ENCODE measurements at regions not wholly inside any gene's neighbourhood (a gene's known extent, or its start where the extent isn't known, plus 50 kb on each side); places are given as distances from the start of the nearest gene placed in this dataset.

GRCh38 chr9:111731928-111732327 lies 62.8 kb downstream of the SHOC1 start:
- H3K27me3 ChIP-seq: no peaks in the 10 kb centered on the region
- H3K27ac ChIP-seq: no peak overlapping the region
- peaks cover 0 to 37% (median 9%) of the 10 kb centered on the region in 11 donors for H3K9me3 ChIP-seq
- no peaks in the 10 kb centered on the region for H3K4me1 ChIP-seq
- H3K4me3 ChIP-seq: no peak overlapping the region
- TF ChIP-seq, protein P1, sequence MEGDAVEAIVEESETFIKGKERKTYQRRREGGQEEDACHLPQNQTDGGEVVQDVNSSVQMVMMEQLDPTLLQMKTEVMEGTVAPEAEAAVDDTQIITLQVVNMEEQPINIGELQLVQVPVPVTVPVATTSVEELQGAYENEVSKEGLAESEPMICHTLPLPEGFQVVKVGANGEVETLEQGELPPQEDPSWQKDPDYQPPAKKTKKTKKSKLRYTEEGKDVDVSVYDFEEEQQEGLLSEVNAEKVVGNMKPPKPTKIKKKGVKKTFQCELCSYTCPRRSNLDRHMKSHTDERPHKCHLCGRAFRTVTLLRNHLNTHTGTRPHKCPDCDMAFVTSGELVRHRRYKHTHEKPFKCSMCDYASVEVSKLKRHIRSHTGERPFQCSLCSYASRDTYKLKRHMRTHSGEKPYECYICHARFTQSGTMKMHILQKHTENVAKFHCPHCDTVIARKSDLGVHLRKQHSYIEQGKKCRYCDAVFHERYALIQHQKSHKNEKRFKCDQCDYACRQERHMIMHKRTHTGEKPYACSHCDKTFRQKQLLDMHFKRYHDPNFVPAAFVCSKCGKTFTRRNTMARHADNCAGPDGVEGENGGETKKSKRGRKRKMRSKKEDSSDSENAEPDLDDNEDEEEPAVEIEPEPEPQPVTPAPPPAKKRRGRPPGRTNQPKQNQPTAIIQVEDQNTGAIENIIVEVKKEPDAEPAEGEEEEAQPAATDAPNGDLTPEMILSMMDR (IDR thresholded peaks at IDR 0.05): no peak
- DNase-seq: no peak
- H3K36me3 ChIP-seq: peaks cover 0 to 4% (median 0%) of the 10 kb centered on the region in 9 donors
- no peak for ATAC-seq
- intact Hi-C loops (cut with DNase I): no loop called here

DNA sequence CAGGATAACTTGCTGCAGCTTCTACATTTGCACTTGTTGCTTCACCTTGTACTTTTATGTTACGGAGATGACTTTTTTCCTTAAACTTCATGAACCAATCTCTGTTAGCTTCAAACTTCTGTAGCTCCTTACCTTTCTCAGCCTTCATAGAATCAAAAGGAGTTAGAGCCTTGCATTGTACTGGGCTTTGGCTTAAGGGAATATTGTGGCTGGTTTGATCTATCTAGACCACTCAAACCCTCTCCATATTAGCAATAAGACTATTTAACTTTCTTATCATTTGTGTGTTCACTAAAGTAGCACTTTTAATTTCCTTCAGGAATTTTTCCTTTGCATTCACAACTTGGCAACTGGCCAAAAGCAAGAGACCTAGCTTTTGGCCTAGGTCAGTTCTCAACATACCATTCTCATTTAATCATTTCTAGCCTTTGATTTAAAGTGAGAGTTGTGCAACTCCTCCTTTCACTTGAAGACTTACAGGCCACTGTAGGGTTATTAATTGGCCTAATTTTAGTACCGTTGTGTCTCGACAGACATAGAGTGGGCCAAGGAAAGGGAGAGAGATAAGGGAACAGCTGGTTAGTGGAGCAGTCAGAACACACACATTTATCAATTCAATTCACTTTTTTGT lies 63.7 kb downstream of the SHOC1 start:
- H3K4me1 ChIP-seq: no peaks in the 10 kb centered on the region
- intact Hi-C loops (cut with DNase I): no loop called here
- WGBS, 2 donors: 57% methylated on average over 3 of the region's 3 CpGs
- no peak overlapping the region for H3K4me3 ChIP-seq
- no peak for DNase-seq
- H3K27me3 ChIP-seq: no peaks in the 10 kb centered on the region
- H3K27ac ChIP-seq: no peak overlapping the region
- peak in 1 of 8 donors; percentile 53 for ATAC-seq
- peaks cover 0 to 30% (median 9%) of the 10 kb centered on the region in 11 donors for H3K9me3 ChIP-seq
- TF ChIP-seq, protein P1 (IDR thresholded peaks at IDR 0.05): no peak
- H3K36me3 ChIP-seq: peaks cover 0 to 4% (median 0%) of the 10 kb centered on the region in 9 donors

GRCh38 chr9:111728617-111729366 lies 65.9 kb downstream of the SHOC1 start:
- Histone ChIP-seq H3K4me1 (no peaks in the 10 kb centered on the region), H3K9me3 (peaks cover 0 to 24% (median 9%) of the 10 kb centered on the region in 11 donors), H3K27me3 (no peaks in the 10 kb centered on the region), H3K4me3 (no peak overlapping the region), H3K27ac (no peak overlapping the region), H3K36me3 (peaks cover 0 to 4% (median 0%) of the 10 kb centered on the region in 9 donors)
- no peak for ATAC-seq
- 89 to 90% methylated on average over 2 of the region's 2 CpGs for WGBS, 2 donors
- no peak for DNase-seq
- intact Hi-C loops (cut with DNase I): no loop called here
- TF ChIP-seq, protein P1 (IDR thresholded peaks at IDR 0.05): no peak

DNA sequence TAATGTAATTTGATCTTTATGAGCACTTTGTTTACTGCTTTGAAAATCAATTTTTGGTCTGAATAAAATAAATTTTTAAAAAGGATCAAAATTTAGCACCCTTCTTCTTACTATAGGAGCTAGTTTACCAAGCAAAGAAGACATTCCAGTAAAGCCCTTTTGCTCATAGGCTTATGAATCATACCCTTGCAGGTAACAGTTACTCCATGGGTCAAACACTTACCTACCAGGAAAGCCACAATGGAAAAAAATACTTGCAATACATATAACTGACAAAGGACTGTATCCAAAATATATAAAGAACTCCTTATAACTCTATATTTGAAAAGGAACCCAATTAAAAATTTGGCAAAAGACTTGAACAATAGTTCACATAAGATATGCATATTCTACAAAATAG lies 66.6 kb downstream of the SHOC1 start:
- no peaks in the 10 kb centered on the region for H3K4me1 ChIP-seq
- H3K4me3 ChIP-seq: no peak overlapping the region
- no peak for ATAC-seq
- H3K27me3 ChIP-seq: no peaks in the 10 kb centered on the region
- H3K36me3 ChIP-seq: peaks cover 0 to 4% (median 0%) of the 10 kb centered on the region in 9 donors
- H3K9me3 ChIP-seq: peaks cover 0 to 24% (median 9%) of the 10 kb centered on the region in 11 donors
- no peak for DNase-seq
- TF ChIP-seq, protein P1 (IDR thresholded peaks at IDR 0.05): no peak
- intact Hi-C loops (cut with DNase I): no loop called here
- H3K27ac ChIP-seq: no peak overlapping the region

Data from heart right ventricle (tissue), 16 donors.